D721Med (cell line): ENCODE measurements at regions not wholly inside any gene's neighbourhood (a gene's known extent, or its start where the extent isn't known, plus 50 kb on each side); places are given as distances from the start of the nearest gene placed in this dataset.

Experiments used
- DNase-seq: peaks from one replicate; pipeline ENCODE4 v3.0.0; 2011; ENCODE audit warnings: low spot score; ENCODE audit not compliant: insufficient read length
- FAIRE-seq: peaks from 2 replicates; lab custom pipeline; 2011; peaks lifted over from hg19 to GRCh38; lab: Jason Lieb, UNC
- CTCF ChIP-seq: IDR thresholded peaks from 2 replicates; pipeline ENCODE4 v1.5.1; 2012; ENCODE audit warnings: mild to moderate bottlenecking, control low read depth; ENCODE audit not compliant: insufficient read depth; ENCODE audit errors: missing control alignments

- TF ChIP-seq CTCF = no peak
- no peak for FAIRE-seq
- no peak for DNase-seq
These were observed 199.1 kb upstream of the TMPRSS15 start for GRCh38 chr21:18602711-18603110.

- DNase-seq (no peak), FAIRE-seq (no peak)
- no peak for TF ChIP-seq CTCF
These were observed 199.7 kb upstream of the TMPRSS15 start for GRCh38 chr21:18603261-18603660.

GRCh38 chr21:18603980-18604379, 200.4 kb upstream of the TMPRSS15 start:
- no peak for TF ChIP-seq CTCF
- FAIRE-seq = no peak
- DNase-seq = no peak

- no peak for TF ChIP-seq CTCF
- FAIRE-seq = peak; percentile 38
- no peak for DNase-seq
These were observed 204.6 kb upstream of the TMPRSS15 start for GRCh38 chr21:18608226-18608625.

GRCh38 chr21:18614303-18614702, 210.7 kb upstream of the TMPRSS15 start:
- FAIRE-seq (no peak), DNase-seq (no peak)
- TF ChIP-seq CTCF = no peak

- DNase-seq (no peak), FAIRE-seq (no peak)
- no peak for TF ChIP-seq CTCF
These were observed 213.7 kb upstream of the TMPRSS15 start for GRCh38 chr21:18617291-18617690.

GRCh38 chr21:18620436-18620835, 216.9 kb upstream of the TMPRSS15 start:
- DNase-seq (no peak), FAIRE-seq (no peak)
- TF ChIP-seq CTCF = no peak
